SK-N-SH treated with all-trans-retinoic acid at 6 μM for 48 hours (cell line): ENCODE measurements at regions not wholly inside any gene's neighbourhood (a gene's known extent, or its start where the extent isn't known, plus 50 kb on each side); places are given as distances from the start of the nearest gene placed in this dataset.

Experiments
- ATAC-seq: fragments of 200-7000 bp; cut with Tn5 transposase; 3 replicates; pipeline ENCODE4 v1.9.1; 2020; ENCODE audit warnings: mild to moderate bottlenecking, moderate library complexity
- ARNTL ChIP-seq: fragments of 450-650 bp; formaldehyde crosslinking; IDR thresholded peaks from 2 replicates; pipeline ENCODE4 v1.5.0; 2020; ENCODE audit warnings: low read depth, mild to moderate bottlenecking, moderate library complexity, borderline replicate concordance
- BACH2 ChIP-seq: fragments of 250-450 bp; sonication (Bioruptor Pico); IDR thresholded peaks from 2 replicates; pipeline ENCODE4 v1.9.0; 2021; ENCODE audit warnings: mild to moderate bottlenecking, borderline replicate concordance
- CSDC2 ChIP-seq: fragments of 250-450 bp; sonication (Bioruptor Pico); IDR thresholded peaks from 2 replicates; pipeline ENCODE4 v1.5.0; 2020; ENCODE audit warnings: mild to moderate bottlenecking, moderate library complexity
- ESRRG ChIP-seq: fragments of 250-450 bp; sonication (Bioruptor Pico); IDR thresholded peaks from 2 replicates; pipeline ENCODE4 v1.6.1; 2021; ENCODE audit warnings: mild to moderate bottlenecking
- GLIS3 ChIP-seq: fragments of 250-450 bp; sonication (Bioruptor Pico); IDR thresholded peaks from 2 replicates; pipeline ENCODE4 v1.5.0; 2020; ENCODE audit warnings: mild to moderate bottlenecking, moderate library complexity
- ISL1 ChIP-seq: fragments of 250-450 bp; sonication (Bioruptor Pico); IDR thresholded peaks from 2 replicates; pipeline ENCODE4 v2.1.2; 2022; ENCODE audit warnings: mild to moderate bottlenecking, moderate library complexity
- OSR1 ChIP-seq: fragments of 250-450 bp; sonication (Bioruptor Pico); IDR thresholded peaks from 2 replicates; pipeline ENCODE4 v1.8.0; 2022; ENCODE audit warnings: moderate library complexity, mild to moderate bottlenecking, inconsistent platforms
- PPARA ChIP-seq: fragments of 250-450 bp; sonication (Bioruptor Pico); IDR thresholded peaks from 2 replicates; pipeline ENCODE4 v1.5.0; 2020; ENCODE audit warnings: mild to moderate bottlenecking, borderline replicate concordance
- RARB ChIP-seq: fragments of 250-450 bp; sonication (Bioruptor Pico); IDR thresholded peaks from 2 replicates; pipeline ENCODE4 v1.8.0; 2021; ENCODE audit warnings: mild to moderate bottlenecking, moderate library complexity
- SNAI2 ChIP-seq: fragments of 250-450 bp; sonication (Bioruptor Pico); IDR thresholded peaks from 2 replicates; pipeline ENCODE4 v1.5.0; 2020; ENCODE audit warnings: mild to moderate bottlenecking, moderate library complexity
- TCF4 ChIP-seq: fragments of 250-450 bp; sonication (Bioruptor Pico); IDR thresholded peaks from 2 replicates; pipeline ENCODE4 v1.8.0; 2021; ENCODE audit warnings: mild to moderate bottlenecking, moderate library complexity, borderline replicate concordance
- TOX ChIP-seq: fragments of 250-450 bp; sonication (Bioruptor Pico); IDR thresholded peaks from 2 replicates; pipeline ENCODE4 v1.8.0; 2021; ENCODE audit warnings: mild to moderate bottlenecking, moderate library complexity, borderline replicate concordance
- ZC3H10 ChIP-seq: fragments of 250-450 bp; sonication (Bioruptor Pico); IDR thresholded peaks from 2 replicates; pipeline ENCODE4 v1.5.1; 2021; ENCODE audit warnings: mild to moderate bottlenecking, moderate library complexity
- ZNF565 ChIP-seq: fragments of 450-650 bp; formaldehyde crosslinking; conservative IDR thresholded peaks from 2 replicates; pipeline ENCODE4 v1.5.0; 2020; ENCODE audit warnings: low read depth, mild to moderate bottlenecking, moderate library complexity
- ZNF70 ChIP-seq: fragments of 450-650 bp; formaldehyde crosslinking; IDR thresholded peaks from 2 replicates; pipeline ENCODE4 v1.5.0; 2020; ENCODE audit warnings: mild to moderate bottlenecking, moderate library complexity
- ZNF8 ChIP-seq: fragments of 450-650 bp; formaldehyde crosslinking; IDR thresholded peaks from 2 replicates; pipeline ENCODE4 v1.5.0; 2020; ENCODE audit warnings: mild to moderate bottlenecking, moderate library complexity
- TF ChIP-seq, protein P1 (sequence below): fragments of 250-450 bp; sonication (Bioruptor Pico); IDR thresholded peaks from 2 replicates; pipeline ENCODE4 v1.5.0; 2020; ENCODE audit warnings: mild to moderate bottlenecking, moderate library complexity
- TF ChIP-seq, protein P2 (sequence below): fragments of 250-450 bp; sonication (Bioruptor Pico); IDR thresholded peaks from 2 replicates; pipeline ENCODE4 v1.5.1; 2020; ENCODE audit warnings: low read depth, mild to moderate bottlenecking, moderate library complexity
- TF ChIP-seq, protein P3 (sequence below): fragments of 250-450 bp; sonication (Bioruptor Pico); IDR thresholded peaks from 2 replicates; pipeline ENCODE4 v1.8.0; 2021; ENCODE audit warnings: low read depth, mild to moderate bottlenecking, moderate library complexity, borderline replicate concordance
- TF ChIP-seq, protein P4 (sequence below): fragments of 250-450 bp; sonication (Bioruptor Pico); IDR thresholded peaks from 2 replicates; pipeline ENCODE4 v1.8.0; 2020; ENCODE audit warnings: mild to moderate bottlenecking, moderate library complexity, borderline replicate concordance

DNA sequence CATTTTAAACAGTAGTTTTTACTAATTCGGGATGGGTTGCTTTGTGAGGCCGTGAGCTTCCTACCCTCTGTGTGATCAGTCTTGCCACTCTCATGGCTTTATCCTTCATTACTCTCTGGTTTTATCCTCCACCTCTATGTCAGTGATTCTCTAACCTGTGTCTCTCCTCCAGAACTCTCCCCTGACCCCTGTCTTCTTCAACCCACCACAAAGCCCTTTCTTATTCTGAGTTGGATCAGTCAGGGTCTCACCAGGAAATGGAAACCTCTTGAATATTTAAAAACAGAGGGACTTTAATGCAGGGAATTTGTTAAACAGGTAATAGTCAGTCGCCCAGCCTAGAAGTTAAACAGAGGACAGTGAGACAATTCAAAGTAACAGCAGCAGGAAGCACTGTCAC is 64.2 kb upstream of the ADPGK start:
- TF ChIP-seq RARB (CRISPR knock-in tag) (no peak), CSDC2 (CRISPR knock-in tag) (no peak), ESRRG (no peak), ZNF8 (no peak), ZNF565 (CRISPR knock-in tag) (no peak), GLIS3 (CRISPR knock-in tag) (no peak), ZNF70 (CRISPR knock-in tag) (no peak), SNAI2 (CRISPR knock-in tag) (no peak), TOX (no peak), OSR1 (no peak), BACH2 (no peak), TCF4 (CRISPR knock-in tag) (no peak), ARNTL (CRISPR knock-in tag) (no peak), ISL1 (CRISPR knock-in tag) (no peak)
- TF ChIP-seq, protein P1, sequence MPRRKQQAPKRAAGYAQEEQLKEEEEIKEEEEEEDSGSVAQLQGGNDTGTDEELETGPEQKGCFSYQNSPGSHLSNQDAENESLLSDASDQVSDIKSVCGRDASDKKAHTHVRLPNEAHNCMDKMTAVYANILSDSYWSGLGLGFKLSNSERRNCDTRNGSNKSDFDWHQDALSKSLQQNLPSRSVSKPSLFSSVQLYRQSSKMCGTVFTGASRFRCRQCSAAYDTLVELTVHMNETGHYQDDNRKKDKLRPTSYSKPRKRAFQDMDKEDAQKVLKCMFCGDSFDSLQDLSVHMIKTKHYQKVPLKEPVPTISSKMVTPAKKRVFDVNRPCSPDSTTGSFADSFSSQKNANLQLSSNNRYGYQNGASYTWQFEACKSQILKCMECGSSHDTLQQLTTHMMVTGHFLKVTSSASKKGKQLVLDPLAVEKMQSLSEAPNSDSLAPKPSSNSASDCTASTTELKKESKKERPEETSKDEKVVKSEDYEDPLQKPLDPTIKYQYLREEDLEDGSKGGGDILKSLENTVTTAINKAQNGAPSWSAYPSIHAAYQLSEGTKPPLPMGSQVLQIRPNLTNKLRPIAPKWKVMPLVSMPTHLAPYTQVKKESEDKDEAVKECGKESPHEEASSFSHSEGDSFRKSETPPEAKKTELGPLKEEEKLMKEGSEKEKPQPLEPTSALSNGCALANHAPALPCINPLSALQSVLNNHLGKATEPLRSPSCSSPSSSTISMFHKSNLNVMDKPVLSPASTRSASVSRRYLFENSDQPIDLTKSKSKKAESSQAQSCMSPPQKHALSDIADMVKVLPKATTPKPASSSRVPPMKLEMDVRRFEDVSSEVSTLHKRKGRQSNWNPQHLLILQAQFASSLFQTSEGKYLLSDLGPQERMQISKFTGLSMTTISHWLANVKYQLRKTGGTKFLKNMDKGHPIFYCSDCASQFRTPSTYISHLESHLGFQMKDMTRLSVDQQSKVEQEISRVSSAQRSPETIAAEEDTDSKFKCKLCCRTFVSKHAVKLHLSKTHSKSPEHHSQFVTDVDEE (CRISPR knock-in tag) = no peak
- TF ChIP-seq, protein P2, sequence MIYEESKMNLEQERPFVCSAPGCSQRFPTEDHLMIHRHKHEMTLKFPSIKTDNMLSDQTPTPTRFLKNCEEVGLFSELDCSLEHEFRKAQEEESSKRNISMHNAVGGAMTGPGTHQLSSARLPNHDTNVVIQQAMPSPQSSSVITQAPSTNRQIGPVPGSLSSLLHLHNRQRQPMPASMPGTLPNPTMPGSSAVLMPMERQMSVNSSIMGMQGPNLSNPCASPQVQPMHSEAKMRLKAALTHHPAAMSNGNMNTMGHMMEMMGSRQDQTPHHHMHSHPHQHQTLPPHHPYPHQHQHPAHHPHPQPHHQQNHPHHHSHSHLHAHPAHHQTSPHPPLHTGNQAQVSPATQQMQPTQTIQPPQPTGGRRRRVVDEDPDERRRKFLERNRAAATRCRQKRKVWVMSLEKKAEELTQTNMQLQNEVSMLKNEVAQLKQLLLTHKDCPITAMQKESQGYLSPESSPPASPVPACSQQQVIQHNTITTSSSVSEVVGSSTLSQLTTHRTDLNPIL = no peak
- TF ChIP-seq, protein P3, sequence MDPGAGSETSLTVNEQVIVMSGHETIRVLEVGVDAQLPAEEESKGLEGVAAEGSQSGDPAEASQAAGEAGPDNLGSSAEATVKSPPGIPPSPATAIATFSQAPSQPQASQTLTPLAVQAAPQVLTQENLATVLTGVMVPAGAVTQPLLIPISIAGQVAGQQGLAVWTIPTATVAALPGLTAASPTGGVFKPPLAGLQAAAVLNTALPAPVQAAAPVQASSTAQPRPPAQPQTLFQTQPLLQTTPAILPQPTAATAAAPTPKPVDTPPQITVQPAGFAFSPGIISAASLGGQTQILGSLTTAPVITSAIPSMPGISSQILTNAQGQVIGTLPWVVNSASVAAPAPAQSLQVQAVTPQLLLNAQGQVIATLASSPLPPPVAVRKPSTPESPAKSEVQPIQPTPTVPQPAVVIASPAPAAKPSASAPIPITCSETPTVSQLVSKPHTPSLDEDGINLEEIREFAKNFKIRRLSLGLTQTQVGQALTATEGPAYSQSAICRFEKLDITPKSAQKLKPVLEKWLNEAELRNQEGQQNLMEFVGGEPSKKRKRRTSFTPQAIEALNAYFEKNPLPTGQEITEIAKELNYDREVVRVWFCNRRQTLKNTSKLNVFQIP (CRISPR knock-in tag) = no peak
- ATAC-seq = no peak

DNA sequence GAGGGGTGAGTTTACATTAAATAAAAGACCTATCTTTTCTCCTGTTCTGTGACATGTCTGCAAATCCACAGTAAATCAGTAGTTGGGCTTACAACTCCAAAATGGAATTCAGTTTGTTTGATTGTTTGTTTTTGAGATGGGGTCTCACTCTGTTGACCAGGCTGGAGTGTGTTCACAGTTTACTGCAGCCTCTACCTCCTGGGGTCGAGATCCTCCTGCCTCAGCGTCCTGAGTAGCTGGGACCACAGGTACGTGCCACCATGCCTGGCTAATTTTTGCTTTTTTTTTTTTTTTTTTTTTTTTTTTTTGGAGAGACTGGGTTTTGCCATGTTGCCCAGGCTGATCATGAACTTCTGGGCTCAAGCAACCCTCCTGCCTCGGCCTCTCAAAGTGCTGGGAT is 63.5 kb upstream of the ADPGK start:
- no peak for ATAC-seq
- TF ChIP-seq, protein P3 (CRISPR knock-in tag) = no peak
- no peak for TF ChIP-seq RARB (CRISPR knock-in tag)
- TF ChIP-seq BACH2 = no peak
- TF ChIP-seq PPARA = no peak
- TF ChIP-seq GLIS3 (CRISPR knock-in tag) = no peak
- no peak for TF ChIP-seq ZNF70 (CRISPR knock-in tag)
- TF ChIP-seq, protein P4, sequence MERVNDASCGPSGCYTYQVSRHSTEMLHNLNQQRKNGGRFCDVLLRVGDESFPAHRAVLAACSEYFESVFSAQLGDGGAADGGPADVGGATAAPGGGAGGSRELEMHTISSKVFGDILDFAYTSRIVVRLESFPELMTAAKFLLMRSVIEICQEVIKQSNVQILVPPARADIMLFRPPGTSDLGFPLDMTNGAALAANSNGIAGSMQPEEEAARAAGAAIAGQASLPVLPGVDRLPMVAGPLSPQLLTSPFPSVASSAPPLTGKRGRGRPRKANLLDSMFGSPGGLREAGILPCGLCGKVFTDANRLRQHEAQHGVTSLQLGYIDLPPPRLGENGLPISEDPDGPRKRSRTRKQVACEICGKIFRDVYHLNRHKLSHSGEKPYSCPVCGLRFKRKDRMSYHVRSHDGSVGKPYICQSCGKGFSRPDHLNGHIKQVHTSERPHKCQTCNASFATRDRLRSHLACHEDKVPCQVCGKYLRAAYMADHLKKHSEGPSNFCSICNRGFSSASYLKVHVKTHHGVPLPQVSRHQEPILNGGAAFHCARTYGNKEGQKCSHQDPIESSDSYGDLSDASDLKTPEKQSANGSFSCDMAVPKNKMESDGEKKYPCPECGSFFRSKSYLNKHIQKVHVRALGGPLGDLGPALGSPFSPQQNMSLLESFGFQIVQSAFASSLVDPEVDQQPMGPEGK (CRISPR knock-in tag) = no peak
- no peak for TF ChIP-seq CSDC2 (CRISPR knock-in tag)

DNA sequence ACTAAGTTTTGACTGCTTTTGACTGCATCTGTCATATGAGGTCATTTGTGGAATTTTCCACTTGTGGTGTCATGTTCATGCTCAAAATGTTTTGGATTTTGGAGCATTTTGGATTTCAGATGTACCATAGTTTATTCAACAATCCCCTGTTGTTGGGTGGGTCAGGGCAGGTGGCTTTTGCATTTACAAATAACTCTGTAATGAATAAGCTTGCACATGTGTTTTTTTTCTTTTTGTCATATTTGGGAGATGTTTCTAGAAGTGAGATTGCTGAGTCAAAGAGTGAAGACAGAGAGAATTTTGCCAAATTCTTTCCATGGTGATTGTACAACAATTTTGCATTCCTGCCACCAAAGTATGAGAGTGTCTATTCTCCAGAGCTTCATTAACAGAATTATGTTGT is 62.4 kb upstream of the ADPGK start:
- TF ChIP-seq, protein P3 (CRISPR knock-in tag) = no peak
- TF ChIP-seq ZNF70 (CRISPR knock-in tag) = no peak
- TF ChIP-seq ZC3H10 = no peak
- no peak for TF ChIP-seq CSDC2 (CRISPR knock-in tag)
- no peak for TF ChIP-seq ISL1 (CRISPR knock-in tag)
- TF ChIP-seq, protein P4 (CRISPR knock-in tag) = no peak
- TF ChIP-seq PPARA = no peak
- no peak for TF ChIP-seq ARNTL (CRISPR knock-in tag)

More for the DNA sequence above, 62.4 kb upstream of the ADPGK start:
- no peak for ATAC-seq
